Left cardiac atrium (tissue), 4 donors: ENCODE measurements at regions not wholly inside any gene's neighbourhood (a gene's known extent, or its start where the extent isn't known, plus 50 kb on each side); places are given as distances from the start of the nearest gene placed in this dataset.
"Not testable (repeated sequence)": the region's sequence is repeated elsewhere in the genome, so short reads cannot be mapped to it uniquely, and the experiment has no call there.

Experiments used
- ATAC-seq, 2 donors: fragments of 200-7000 bp; cut with Tn5 transposase; one replicate each; pipeline ENCODE4 v1.9.1; 2020; ENCODE audit warnings: mild to moderate bottlenecking in 2 of 2, moderate library complexity in 2 of 2
- DNase-seq: peaks from one replicate; pipeline ENCODE4 v3.0.0-alpha.2; 2020
- intact Hi-C, 2 donors: fragments of 100-400 bp; cut with DNase I; formaldehyde crosslinking; loops; one replicate each; pipeline versions ENCODE4 v1.14.1 to v1.15.1; 2022 to 2023
- donor health status: DM: no; HTN: yes; CAD: no.
- donor health status: DM: no; HTN: yes; CAD: no; lungs with severe emphysema.
- donor health status: DM: yes; HTN: yes; CAD: no.
- donor health status: Dilated cardiomyopathy.

GRCh38 chr12:124480469-124481256, 86.7 kb downstream of the NCOR2 start:
- DNase-seq (peak; percentile 66), ATAC-seq (peak; percentile 29 to 70)
- intact Hi-C loops, result no loop called here

GRCh38 chr12:124479680-124480468, 87.5 kb downstream of the NCOR2 start:
- intact Hi-C loops, result no loop called here
- ATAC-seq (peak; percentile 39 to 43), DNase-seq (peak; percentile 59)

- intact Hi-C loops, result no loop called here
- DNase-seq (no peak), ATAC-seq (no peak)
Observed at GRCh38 chr12:124478985-124479645, 88.3 kb downstream of the NCOR2 start.

- no peak for DNase-seq
- ATAC-seq, result no peak
- intact Hi-C loops, result no loop called here
Observed at GRCh38 chr12:124478416-124478815, 89.0 kb downstream of the NCOR2 start.

GRCh38 chr12:124477107-124477915, 90.1 kb downstream of the NCOR2 start:
- ATAC-seq (no peak), DNase-seq (no peak)
- intact Hi-C loops, result no loop called here

GRCh38 chr12:124476011-124476400, 91.4 kb downstream of the NCOR2 start:
- DNase-seq (peak; percentile 19), ATAC-seq (no peak)
- intact Hi-C loops, result no loop called here

- ATAC-seq, result peak in 1 of 2 donors; percentile 51
- intact Hi-C loops, result no loop called here
- DNase-seq, result no peak
Observed at GRCh38 chr12:124475295-124476010, 92.0 kb downstream of the NCOR2 start.

- peak; percentile 90 to 93 for ATAC-seq
- intact Hi-C loops, result no loop called here
- DNase-seq, result no peak
Observed at GRCh38 chr12:124474709-124475108, 92.7 kb downstream of the NCOR2 start.

GRCh38 chr12:124472690-124473279, 94.6 kb downstream of the NCOR2 start:
- intact Hi-C loops, result no loop called here
- no peak for DNase-seq
- ATAC-seq, result no peak

GRCh38 chr12:124471828-124472227, 95.6 kb downstream of the NCOR2 start:
- DNase-seq (no peak), ATAC-seq (no peak)
- intact Hi-C loops, result no loop called here

GRCh38 chr12:124470806-124471205, 96.6 kb downstream of the NCOR2 start:
- DNase-seq, result no peak
- intact Hi-C loops, result no loop called here
- ATAC-seq, result no peak

- ATAC-seq (no peak), DNase-seq (no peak)
- intact Hi-C loops, result no loop called here
Observed at GRCh38 chr12:124470139-124470538, 97.3 kb downstream of the NCOR2 start.

GRCh38 chr12:124469193-124469888, 98.1 kb downstream of the NCOR2 start:
- ATAC-seq (no peak), DNase-seq (no peak)
- intact Hi-C loops, result no loop called here

- ATAC-seq, intact Hi-C loops, DNase-seq: not testable (repeated sequence)
Observed at GRCh38 chr12:124467549-124467948, 99.9 kb downstream of the NCOR2 start.

GRCh38 chr12:124466216-124467128, 100.9 kb downstream of the NCOR2 start:
- ATAC-seq (peak; percentile 84), DNase-seq (peak; percentile 71)
- intact Hi-C loops, result no loop called here

- ATAC-seq (no peak), DNase-seq (no peak)
- intact Hi-C loops, result no loop called here
Observed at GRCh38 chr12:124465473-124465872, 101.9 kb downstream of the NCOR2 start.

- DNase-seq (no peak), ATAC-seq (no peak)
- intact Hi-C loops, result no loop called here
Observed at GRCh38 chr12:124464830-124465229, 102.6 kb downstream of the NCOR2 start.
